A673 (cell line): ENCODE measurements at regions not wholly inside any gene's neighbourhood (a gene's known extent, or its start where the extent isn't known, plus 50 kb on each side); places are given as distances from the start of the nearest gene placed in this dataset.

Experiments used
- BruUV-seq: library from RNA; stranded (reverse); fragments of 400-500 nt; replicated peaks from 2 replicates; lab custom pipeline; 2021; lab: Mats Ljungman, UMichigan
- CTCF ChIA-PET: fragments of 300-600 bp; sonication (Branson Sonifier 250); formaldehyde crosslinking; loops from one replicate; lab custom pipeline; 2022; ENCODE audit warnings: antibody characterized with exemption; lab: Charles Lee
- POLR2A ChIA-PET: fragments of 300-600 bp; sonication (Branson Sonifier 250); formaldehyde crosslinking; loops from one replicate; lab custom pipeline; 2022; ENCODE audit warnings: antibody characterized with exemption; ENCODE audit not compliant: low non-redundant PET; lab: Charles Lee
- DNase-seq: peaks from one replicate; pipeline ENCODE4 v3.0.0-alpha.2; 2015; ENCODE audit warnings: low spot score
- H3K27ac ChIP-seq: fragments of 200-600 bp; sonication (generic); 2 replicates; pipeline ENCODE4 v1.5.1; 2016; ENCODE audit warnings: mixed run types, low read depth, mild to moderate bottlenecking, mixed read lengths, antibody characterized with exemption, low read length; ENCODE audit not compliant: poor library complexity, severe bottlenecking
- H3K27me3 ChIP-seq: fragments of 200-600 bp; sonication (generic); replicated peaks from 2 replicates; pipeline ENCODE4 v1.6.1; 2017; ENCODE audit warnings: mixed run types, low read depth, mild to moderate bottlenecking, mixed read lengths, antibody characterized with exemption, low read length; ENCODE audit not compliant: insufficient read depth, poor library complexity
- H3K36me3 ChIP-seq: fragments of 200-600 bp; sonication (generic); 2 replicates; pipeline ENCODE4 v1.6.1; 2016; ENCODE audit warnings: mixed run types, mild to moderate bottlenecking, mixed read lengths, antibody characterized with exemption, low read length; ENCODE audit not compliant: insufficient read depth, poor library complexity, severe bottlenecking
- H3K4me1 ChIP-seq: fragments of 200-600 bp; sonication (generic); 2 replicates; pipeline ENCODE4 v1.6.1; 2017; ENCODE audit warnings: mixed run types, mild to moderate bottlenecking, mixed read lengths, antibody characterized with exemption, low read length; ENCODE audit not compliant: insufficient read depth, poor library complexity, severe bottlenecking
- H3K4me3 ChIP-seq: fragments of 200-600 bp; sonication (generic); 2 replicates; pipeline ENCODE4 v1.5.1; 2016; ENCODE audit warnings: low read depth, mixed run types, mild to moderate bottlenecking, mixed read lengths, low read length; ENCODE audit not compliant: poor library complexity, severe bottlenecking
- H3K9me3 ChIP-seq: fragments of 200-600 bp; sonication (generic); 2 replicates; pipeline ENCODE4 v1.6.1; 2016; ENCODE audit warnings: mixed run types, low read depth, mild to moderate bottlenecking, mixed read lengths, antibody characterized with exemption, low read length; ENCODE audit not compliant: poor library complexity, severe bottlenecking
- EZH2 ChIP-seq: fragments of 200-600 bp; sonication (generic); IDR thresholded peaks from 2 replicates; pipeline ENCODE4 v1.6.1; 2017; ENCODE audit warnings: borderline replicate concordance, low read depth, mild to moderate bottlenecking, mixed read lengths, antibody characterized with exemption, low read length; ENCODE audit not compliant: poor library complexity, severe bottlenecking
- intact Hi-C: fragments of 100-400 bp; cut with micrococcal nuclease; formaldehyde crosslinking; loops from one replicate; pipeline ENCODE4 v1.10.0; 2022; ENCODE audit not compliant: unreplicated experiment
- TF ChIP-seq, protein P1 (sequence below): fragments of 300-800, 200-600 bp; sonication (generic); conservative IDR thresholded peaks from 2 replicates; pipeline ENCODE4 v1.5.1; 2017; ENCODE audit warnings: low read depth, mild to moderate bottlenecking, antibody characterized with exemption, low read length, moderate library complexity, mixed read lengths

DNA sequence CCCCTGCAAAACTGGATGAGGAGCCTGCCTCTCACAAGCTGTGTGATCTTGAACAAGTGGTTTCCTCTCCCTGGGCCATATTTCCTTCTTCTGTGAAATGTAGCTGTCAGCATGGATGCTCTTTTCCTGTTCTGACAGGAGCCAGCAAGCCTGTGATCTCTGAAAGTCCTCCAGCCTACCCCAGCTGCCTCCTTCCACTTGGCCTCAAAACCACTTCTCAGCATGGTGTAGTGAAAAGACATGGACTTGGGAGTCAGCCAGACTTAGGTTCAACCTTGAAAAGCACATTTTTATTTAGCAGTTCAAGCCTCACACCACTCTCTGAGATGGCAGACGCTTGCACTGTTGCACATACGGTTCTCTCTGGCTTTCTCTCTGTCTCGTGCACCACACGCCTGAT, 292.9 kb upstream of the DUSP10 start:
- POLR2A ChIA-PET = no interaction called here
- intact Hi-C loops = no loop called here
- H3K36me3 ChIP-seq = no peaks in the 10 kb centered on the region
- BruUV-seq = no TSS peak
- H3K9me3 ChIP-seq = no peaks in the 10 kb centered on the region
- no peak overlapping the region for H3K27ac ChIP-seq
- H3K4me3 ChIP-seq = no peak overlapping the region
- CTCF ChIA-PET = no interaction called here
- no peaks in the 10 kb centered on the region for H3K27me3 ChIP-seq
- H3K4me1 ChIP-seq = no peaks in the 10 kb centered on the region
- TF ChIP-seq, protein P1, sequence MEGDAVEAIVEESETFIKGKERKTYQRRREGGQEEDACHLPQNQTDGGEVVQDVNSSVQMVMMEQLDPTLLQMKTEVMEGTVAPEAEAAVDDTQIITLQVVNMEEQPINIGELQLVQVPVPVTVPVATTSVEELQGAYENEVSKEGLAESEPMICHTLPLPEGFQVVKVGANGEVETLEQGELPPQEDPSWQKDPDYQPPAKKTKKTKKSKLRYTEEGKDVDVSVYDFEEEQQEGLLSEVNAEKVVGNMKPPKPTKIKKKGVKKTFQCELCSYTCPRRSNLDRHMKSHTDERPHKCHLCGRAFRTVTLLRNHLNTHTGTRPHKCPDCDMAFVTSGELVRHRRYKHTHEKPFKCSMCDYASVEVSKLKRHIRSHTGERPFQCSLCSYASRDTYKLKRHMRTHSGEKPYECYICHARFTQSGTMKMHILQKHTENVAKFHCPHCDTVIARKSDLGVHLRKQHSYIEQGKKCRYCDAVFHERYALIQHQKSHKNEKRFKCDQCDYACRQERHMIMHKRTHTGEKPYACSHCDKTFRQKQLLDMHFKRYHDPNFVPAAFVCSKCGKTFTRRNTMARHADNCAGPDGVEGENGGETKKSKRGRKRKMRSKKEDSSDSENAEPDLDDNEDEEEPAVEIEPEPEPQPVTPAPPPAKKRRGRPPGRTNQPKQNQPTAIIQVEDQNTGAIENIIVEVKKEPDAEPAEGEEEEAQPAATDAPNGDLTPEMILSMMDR = no peak
- TF ChIP-seq EZH2 = no peak
- no peak for DNase-seq

GRCh38 chr1:222033450-222033849, 291.6 kb upstream of the DUSP10 start:
- Histone ChIP-seq H3K4me3 (no peak overlapping the region), H3K27ac (no peak overlapping the region), H3K4me1 (no peaks in the 10 kb centered on the region), H3K27me3 (no peaks in the 10 kb centered on the region), H3K36me3 (no peaks in the 10 kb centered on the region), H3K9me3 (no peaks in the 10 kb centered on the region)
- TF ChIP-seq EZH2 = no peak
- TF ChIP-seq, protein P1 = no peak
- intact Hi-C loops = no loop called here
- CTCF ChIA-PET = no interaction called here
- POLR2A ChIA-PET = no interaction called here
- no peak for DNase-seq
- no TSS peak for BruUV-seq

GRCh38 chr1:222031318-222031717, 289.4 kb upstream of the DUSP10 start:
- Histone ChIP-seq H3K4me3 (no peak overlapping the region), H3K9me3 (no peaks in the 10 kb centered on the region), H3K27me3 (no peaks in the 10 kb centered on the region), H3K4me1 (no peaks in the 10 kb centered on the region), H3K27ac (no peak overlapping the region), H3K36me3 (no peaks in the 10 kb centered on the region)
- CTCF ChIA-PET = no interaction called here
- DNase-seq = no peak
- POLR2A ChIA-PET = no interaction called here
- BruUV-seq = no TSS peak
- intact Hi-C loops = no loop called here
- TF ChIP-seq, protein P1 = no peak
- no peak for TF ChIP-seq EZH2
